Progenitor cell of endocrine pancreas (in vitro differentiated cells): ENCODE measurements at regions not wholly inside any gene's neighbourhood (a gene's known extent, or its start where the extent isn't known, plus 50 kb on each side); places are given as distances from the start of the nearest gene placed in this dataset.

Experiments
- DNase-seq: peaks from one replicate; pipeline ENCODE4 v3.0.0; 2021; ENCODE audit warnings: low spot score; ENCODE audit not compliant: unreplicated experiment
- H3K27ac Mint-ChIP-seq: 2 replicates; pipeline ENCODE4 v1.8.0; 2021; ENCODE audit warnings: mild to moderate bottlenecking, moderate library complexity, mixed read lengths
- H3K27me3 Mint-ChIP-seq: 2 replicates; pipeline ENCODE4 v1.8.0; 2021; ENCODE audit warnings: mixed read lengths
- H3K36me3 Mint-ChIP-seq: 2 replicates; pipeline ENCODE4 v1.8.0; 2022; ENCODE audit warnings: mixed read lengths; ENCODE audit not compliant: insufficient read depth
- H3K4me1 Mint-ChIP-seq: 2 replicates; pipeline ENCODE4 v1.8.0; 2021; ENCODE audit warnings: low read depth, mixed read lengths
- H3K4me3 Mint-ChIP-seq: 2 replicates; pipeline ENCODE4 v1.8.0; 2021; ENCODE audit warnings: low read depth, mild to moderate bottlenecking, moderate library complexity, mixed read lengths
- H3K9me3 Mint-ChIP-seq: 2 replicates; pipeline ENCODE4 v1.8.0; 2021; ENCODE audit warnings: low read depth, mixed read lengths
- CTCF ChIP-seq: fragments of 200-600 bp; sonication (generic); IDR thresholded peaks from one replicate; pipeline ENCODE4 v1.5.0; 2021; ENCODE audit warnings: antibody characterized with exemption, mild to moderate bottlenecking; ENCODE audit not compliant: unreplicated experiment

DNA sequence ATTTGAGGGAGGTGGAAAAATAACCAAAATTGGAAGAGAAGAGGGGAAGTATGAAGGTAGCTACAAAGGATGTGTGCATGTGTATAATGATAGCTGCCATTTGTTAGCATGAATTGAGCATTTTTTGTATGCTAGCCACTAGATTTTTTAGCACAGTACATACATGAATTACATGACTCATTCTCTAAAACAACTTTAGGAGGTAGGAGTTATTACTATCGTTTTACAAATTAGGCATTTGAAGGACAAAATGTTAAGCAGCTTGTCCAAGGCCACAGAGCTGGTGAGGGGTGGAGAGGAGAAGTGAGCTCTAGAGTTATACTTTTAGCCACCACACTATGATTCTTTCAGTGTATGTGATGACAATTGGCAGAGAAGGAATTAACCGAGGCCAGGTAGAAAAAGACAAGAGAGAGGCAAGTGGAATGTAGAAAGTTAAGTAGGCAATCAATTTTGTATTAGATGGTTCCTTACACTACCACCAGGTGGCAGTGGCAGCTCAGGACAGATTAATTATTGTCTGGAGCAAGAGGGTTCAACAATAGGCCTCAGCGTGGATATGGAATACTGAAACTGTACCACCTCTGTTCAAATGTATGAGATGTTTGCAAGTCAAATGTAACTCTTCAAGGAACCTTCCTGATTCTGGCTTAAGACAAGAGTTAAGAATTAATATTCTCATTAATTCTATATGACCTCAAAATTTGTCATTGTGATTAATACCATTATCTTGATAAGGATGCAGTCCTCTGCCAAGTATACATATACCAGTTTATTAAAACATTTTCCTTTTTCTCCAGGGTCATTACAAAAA, 128.0 kb downstream of the MBL2 start:
- Mint-ChIP-seq H3K27ac (no peak overlapping the region), H3K27me3 (peaks cover 5% of the 10 kb centered on the region), H3K9me3 (peaks cover 3% of the 10 kb centered on the region), H3K36me3 (no peaks in the 10 kb centered on the region), H3K4me3 (no peak overlapping the region), H3K4me1 (no peaks in the 10 kb centered on the region)
- no peak for DNase-seq
- peak; percentile 73 for TF ChIP-seq CTCF

DNA sequence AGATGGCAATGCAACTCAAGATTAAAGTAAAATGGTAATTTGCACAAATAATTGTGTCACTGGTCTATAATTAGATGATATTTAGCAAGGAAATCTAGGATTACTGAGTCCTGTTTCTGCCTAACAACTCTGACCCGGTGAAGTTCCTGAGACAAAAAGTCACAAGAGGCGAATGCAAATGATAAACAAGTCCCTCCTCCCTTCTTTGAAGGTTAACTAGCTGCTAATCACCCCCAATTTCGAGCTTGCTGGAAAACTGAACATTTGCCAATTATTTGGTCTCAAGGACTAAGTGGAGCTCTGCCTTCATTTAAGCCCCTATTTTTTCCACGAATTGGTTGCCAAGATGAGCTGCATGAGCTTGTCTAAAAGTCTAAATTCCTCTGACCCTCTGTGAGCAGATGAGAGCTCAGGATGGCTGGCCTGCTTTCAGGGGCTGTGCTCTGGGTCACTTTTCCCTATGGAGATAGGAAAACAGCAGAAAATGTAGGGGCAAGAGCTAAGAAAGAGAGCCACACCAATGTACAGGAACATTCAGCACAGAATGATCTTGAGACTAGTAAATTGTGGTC, 127.3 kb downstream of the MBL2 start:
- peak overlapping the region; percentile 49 for H3K27ac Mint-ChIP-seq
- H3K36me3 Mint-ChIP-seq: no peaks in the 10 kb centered on the region
- peaks cover 3% of the 10 kb centered on the region for H3K9me3 Mint-ChIP-seq
- H3K27me3 Mint-ChIP-seq: peaks cover 6% of the 10 kb centered on the region
- TF ChIP-seq CTCF: no peak
- no peak overlapping the region for H3K4me3 Mint-ChIP-seq
- DNase-seq: no peak
- no peaks in the 10 kb centered on the region for H3K4me1 Mint-ChIP-seq

DNA sequence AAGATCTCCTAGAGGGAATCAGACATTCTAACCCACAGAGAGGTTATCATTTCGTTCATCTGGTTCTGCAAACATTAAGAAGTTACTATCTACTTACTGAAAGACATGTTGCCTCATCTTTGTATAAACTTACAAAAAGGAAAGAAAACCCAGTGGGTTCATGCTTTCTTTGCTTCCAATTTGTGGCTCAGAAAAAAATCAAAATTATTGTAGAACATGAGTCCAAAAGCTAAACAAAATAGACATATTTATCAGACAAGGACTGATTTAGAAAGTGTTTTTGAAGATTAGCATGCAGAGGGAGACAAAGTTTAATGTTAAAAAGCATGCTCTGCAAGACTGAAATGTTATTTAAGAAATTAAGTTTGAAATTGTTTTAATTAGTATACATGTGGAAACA, 123.1 kb downstream of the MBL2 start:
- no peak for DNase-seq
- peaks cover 12% of the 10 kb centered on the region for H3K4me1 Mint-ChIP-seq
- no peaks in the 10 kb centered on the region for H3K36me3 Mint-ChIP-seq
- peaks cover 22% of the 10 kb centered on the region for H3K27me3 Mint-ChIP-seq
- H3K4me3 Mint-ChIP-seq: no peak overlapping the region
- H3K9me3 Mint-ChIP-seq: no peaks in the 10 kb centered on the region
- H3K27ac Mint-ChIP-seq: no peak overlapping the region
- TF ChIP-seq CTCF: no peak

- no peak for TF ChIP-seq CTCF
- H3K4me3 Mint-ChIP-seq: no peak overlapping the region
- peaks cover 12% of the 10 kb centered on the region for H3K4me1 Mint-ChIP-seq
- H3K9me3 Mint-ChIP-seq: no peaks in the 10 kb centered on the region
- DNase-seq: no peak
- H3K27me3 Mint-ChIP-seq: peaks cover 30% of the 10 kb centered on the region
- no peak overlapping the region for H3K27ac Mint-ChIP-seq
- H3K36me3 Mint-ChIP-seq: no peaks in the 10 kb centered on the region
Observed at GRCh38 chr10:52650873-52651272, 121.7 kb downstream of the MBL2 start.

- no peaks in the 10 kb centered on the region for H3K36me3 Mint-ChIP-seq
- peaks cover 31% of the 10 kb centered on the region for H3K27me3 Mint-ChIP-seq
- TF ChIP-seq CTCF: no peak
- no peak overlapping the region for H3K4me3 Mint-ChIP-seq
- H3K27ac Mint-ChIP-seq: no peak overlapping the region
- no peak for DNase-seq
- no peaks in the 10 kb centered on the region for H3K9me3 Mint-ChIP-seq
- peaks cover 12% of the 10 kb centered on the region for H3K4me1 Mint-ChIP-seq
Observed at GRCh38 chr10:52651293-52651692, 121.3 kb downstream of the MBL2 start.
